HG03097 (cell line): ENCODE measurements at regions not wholly inside any gene's neighbourhood (a gene's known extent, or its start where the extent isn't known, plus 50 kb on each side); places are given as distances from the start of the nearest gene placed in this dataset.

Source experiments
- ATAC-seq: cut with Tn5 transposase; IDR thresholded peaks from one replicate; pipeline ENCODE4 v1.9.1; 2021; ENCODE audit not compliant: unreplicated experiment, low FRiP score

GRCh38 chr5:148708854-148709253 lies 54.5 kb upstream of the HTR4 start:
- no peak for ATAC-seq

- ATAC-seq: no peak
Measured at GRCh38 chr5:148711961-148712360, 57.6 kb upstream of the HTR4 start.

- ATAC-seq: no peak
Measured at GRCh38 chr5:148713735-148714508, 59.6 kb upstream of the HTR4 start.

GRCh38 chr5:148716716-148717115 lies 62.4 kb upstream of the HTR4 start:
- no peak for ATAC-seq

- ATAC-seq: no peak
Measured at GRCh38 chr5:148717668-148718067, 63.3 kb upstream of the HTR4 start.

GRCh38 chr5:148719605-148720004 lies 65.3 kb upstream of the HTR4 start:
- ATAC-seq: no peak

- ATAC-seq: no peak
Measured at GRCh38 chr5:148720257-148720656, 65.9 kb upstream of the HTR4 start.

GRCh38 chr5:148723143-148723542 lies 68.8 kb upstream of the HTR4 start:
- no peak for ATAC-seq

GRCh38 chr5:148725675-148726074 lies 71.3 kb upstream of the HTR4 start:
- ATAC-seq: no peak

GRCh38 chr5:148729182-148729581 lies 74.9 kb upstream of the HTR4 start:
- no peak for ATAC-seq

- no peak for ATAC-seq
Measured at GRCh38 chr5:148730270-148730669, 75.9 kb upstream of the HTR4 start.

GRCh38 chr5:148730942-148731898 lies 76.9 kb upstream of the HTR4 start:
- peak; percentile 91 for ATAC-seq

- no peak for ATAC-seq
Measured at GRCh38 chr5:148732692-148733091, 78.4 kb upstream of the HTR4 start.

GRCh38 chr5:148733601-148734438 lies 79.5 kb upstream of the HTR4 start:
- ATAC-seq: no peak

- ATAC-seq: no peak
Measured at GRCh38 chr5:148734518-148734917, 80.2 kb upstream of the HTR4 start.

GRCh38 chr5:148735301-148735835 lies 81.0 kb upstream of the HTR4 start:
- ATAC-seq: no peak

- ATAC-seq: no peak
Measured at GRCh38 chr5:148739023-148739422, 84.7 kb upstream of the HTR4 start.

GRCh38 chr5:148739524-148739923 lies 85.2 kb upstream of the HTR4 start:
- no peak for ATAC-seq

- no peak for ATAC-seq
Measured at GRCh38 chr5:148740079-148740858, 85.9 kb upstream of the HTR4 start.
